DND-41 (cell line): ENCODE measurements at regions not wholly inside any gene's neighbourhood (a gene's known extent, or its start where the extent isn't known, plus 50 kb on each side); places are given as distances from the start of the nearest gene placed in this dataset.

Source experiments
- ATAC-seq: fragments of 200-7000 bp; cut with Tn5 transposase; 3 replicates; pipeline ENCODE4 v1.9.1; 2021; ENCODE audit warnings: low read depth; ENCODE audit not compliant: insufficient read depth
- DNase-seq: peaks from one replicate; pipeline ENCODE4 v3.0.0-alpha.2; 2020
- H2AFZ ChIP-seq: 2 replicates; pipeline ENCODE4 v1.6.0; 2012; ENCODE audit warnings: low read depth, low read length
- H3K27ac ChIP-seq: 2 replicates; pipeline ENCODE4 v1.5.1; 2012; ENCODE audit warnings: low read length, inconsistent platforms
- H3K27me3 ChIP-seq: fragments of 200-600 bp; sonication (generic); 2 replicates; pipeline ENCODE4 v1.6.0; 2012; ENCODE audit warnings: low read length, mild to moderate bottlenecking, inconsistent platforms; ENCODE audit not compliant: insufficient read depth, poor library complexity
- H3K36me3 ChIP-seq: 2 replicates; pipeline ENCODE4 v1.5.1; 2012; ENCODE audit warnings: low read length, inconsistent platforms; ENCODE audit not compliant: insufficient read depth
- H3K4me1 ChIP-seq: 2 replicates; pipeline ENCODE4 v1.5.1; 2012; ENCODE audit warnings: mild to moderate bottlenecking, low read length; ENCODE audit not compliant: insufficient read depth
- H3K4me2 ChIP-seq: 2 replicates; pipeline ENCODE4 v1.6.0; 2012; ENCODE audit warnings: mild to moderate bottlenecking, moderate library complexity, low read length, inconsistent platforms; ENCODE audit not compliant: insufficient read depth
- H3K4me3 ChIP-seq, 2 experiments: fragments of 200-600 bp in 1 of 2; shearing (Covaris generic) in 1 of 2; 2 replicates each; pipeline ENCODE4 v1.5.1; 2012 to 2016; ENCODE audit warnings: inconsistent platforms in 2 of 2, low read length in 2 of 2, mild to moderate bottlenecking in 2 of 2, low read depth in 1 of 2, moderate library complexity in 1 of 2
- H3K79me2 ChIP-seq: 2 replicates; pipeline ENCODE4 v1.6.0; 2012; ENCODE audit warnings: low read length, inconsistent platforms; ENCODE audit not compliant: insufficient read depth
- H3K9ac ChIP-seq: 2 replicates; pipeline ENCODE4 v1.6.0; 2012; ENCODE audit warnings: low read depth, mild to moderate bottlenecking, inconsistent platforms, low read length, moderate library complexity
- H3K9me3 ChIP-seq: 2 replicates; pipeline ENCODE4 v1.5.1; 2012; ENCODE audit warnings: low read length, moderate library complexity, mild to moderate bottlenecking, inconsistent platforms; ENCODE audit not compliant: insufficient read depth, severe bottlenecking
- H4K20me1 ChIP-seq: 2 replicates; pipeline ENCODE4 v1.6.0; 2012; ENCODE audit warnings: low read length; ENCODE audit not compliant: insufficient read depth
- EZH2 ChIP-seq: IDR thresholded peaks from 3 replicates; pipeline ENCODE4 v1.6.1; 2012; ENCODE audit warnings: borderline replicate concordance, low read depth, mild to moderate bottlenecking, moderate library complexity, low read length, inconsistent platforms; ENCODE audit not compliant: severe bottlenecking
- TF ChIP-seq, protein P1 (sequence below): IDR thresholded peaks from 2 replicates; pipeline ENCODE4 v1.5.1; 2012; ENCODE audit warnings: borderline replicate concordance, low read length, moderate library complexity, mild to moderate bottlenecking; ENCODE audit not compliant: poor library complexity, severe bottlenecking; ENCODE audit errors: extremely low read depth

DNA sequence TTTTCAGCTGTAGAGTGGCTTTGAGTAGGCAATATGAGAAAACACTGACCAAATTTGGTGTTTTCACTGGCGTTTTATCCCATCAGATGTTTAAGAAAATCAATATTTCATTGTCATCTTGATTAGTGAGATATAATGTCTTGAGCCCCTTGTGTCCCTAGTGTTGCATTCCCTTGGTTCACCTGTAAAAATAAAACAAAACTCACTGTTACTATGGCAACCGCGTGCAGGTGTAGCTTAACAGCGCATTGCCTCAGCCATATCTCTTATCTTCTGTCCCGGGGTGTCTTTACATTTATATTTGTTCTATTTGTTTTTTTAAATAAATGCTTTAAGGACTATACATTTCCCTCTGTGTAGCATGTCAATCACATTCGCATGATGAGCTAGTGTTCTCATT lies 551.6 kb downstream of the ZIC1 start:
- no peaks in the 10 kb centered on the region for H3K36me3 ChIP-seq
- TF ChIP-seq EZH2, result no peak
- TF ChIP-seq, protein P1, sequence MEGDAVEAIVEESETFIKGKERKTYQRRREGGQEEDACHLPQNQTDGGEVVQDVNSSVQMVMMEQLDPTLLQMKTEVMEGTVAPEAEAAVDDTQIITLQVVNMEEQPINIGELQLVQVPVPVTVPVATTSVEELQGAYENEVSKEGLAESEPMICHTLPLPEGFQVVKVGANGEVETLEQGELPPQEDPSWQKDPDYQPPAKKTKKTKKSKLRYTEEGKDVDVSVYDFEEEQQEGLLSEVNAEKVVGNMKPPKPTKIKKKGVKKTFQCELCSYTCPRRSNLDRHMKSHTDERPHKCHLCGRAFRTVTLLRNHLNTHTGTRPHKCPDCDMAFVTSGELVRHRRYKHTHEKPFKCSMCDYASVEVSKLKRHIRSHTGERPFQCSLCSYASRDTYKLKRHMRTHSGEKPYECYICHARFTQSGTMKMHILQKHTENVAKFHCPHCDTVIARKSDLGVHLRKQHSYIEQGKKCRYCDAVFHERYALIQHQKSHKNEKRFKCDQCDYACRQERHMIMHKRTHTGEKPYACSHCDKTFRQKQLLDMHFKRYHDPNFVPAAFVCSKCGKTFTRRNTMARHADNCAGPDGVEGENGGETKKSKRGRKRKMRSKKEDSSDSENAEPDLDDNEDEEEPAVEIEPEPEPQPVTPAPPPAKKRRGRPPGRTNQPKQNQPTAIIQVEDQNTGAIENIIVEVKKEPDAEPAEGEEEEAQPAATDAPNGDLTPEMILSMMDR, result no peak
- H3K4me1 ChIP-seq, result no peaks in the 10 kb centered on the region
- no peaks in the 10 kb centered on the region for H3K79me2 ChIP-seq
- no peak for ATAC-seq
- no peak overlapping the region for H3K27ac ChIP-seq
- no peak overlapping the region for H2AFZ ChIP-seq
- H4K20me1 ChIP-seq, result no peaks in the 10 kb centered on the region
- H3K27me3 ChIP-seq, result no peaks in the 10 kb centered on the region
- no peaks in the 10 kb centered on the region for H3K9me3 ChIP-seq
- H3K4me3 ChIP-seq, result no peak overlapping the region
- no peak overlapping the region for H3K4me2 ChIP-seq
- no peak overlapping the region for H3K9ac ChIP-seq
- no peak for DNase-seq

DNA sequence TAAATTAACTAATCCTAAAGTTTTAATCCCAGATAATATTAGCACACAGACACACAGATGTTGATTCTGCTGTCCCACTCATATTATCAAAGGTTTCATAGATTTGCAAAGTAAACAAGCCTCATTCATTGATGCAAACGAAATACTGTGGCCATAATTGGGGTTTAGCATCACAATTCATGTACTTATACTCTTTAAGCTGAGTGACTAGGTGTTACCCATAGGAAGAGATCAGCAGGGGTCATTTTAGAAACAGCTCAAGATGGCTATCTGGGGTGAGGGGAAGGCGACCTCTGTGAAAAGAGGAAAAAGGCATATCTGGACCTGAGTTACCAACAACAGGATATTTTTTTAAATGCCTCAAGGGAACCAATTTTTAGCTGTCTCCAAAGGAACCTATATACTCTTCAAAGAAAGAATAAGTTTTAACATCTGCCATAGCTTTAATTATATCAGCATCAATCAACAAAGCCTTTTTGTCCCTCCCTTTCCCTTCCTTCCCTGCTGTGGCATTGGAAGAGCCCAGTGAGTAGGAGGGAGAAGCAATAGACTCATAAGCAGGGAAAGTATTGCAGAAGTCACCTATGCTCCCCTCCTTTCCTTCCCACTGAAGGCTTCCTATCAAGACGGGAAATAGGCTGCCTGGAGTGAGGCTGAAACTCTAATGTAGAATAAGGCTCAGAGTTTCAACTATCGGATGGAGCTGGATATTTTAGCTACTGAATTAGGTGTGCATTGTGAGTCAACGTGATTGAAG lies 553.4 kb downstream of the ZIC1 start:
- no peaks in the 10 kb centered on the region for H4K20me1 ChIP-seq
- DNase-seq, result no peak
- no peaks in the 10 kb centered on the region for H3K27me3 ChIP-seq
- H2AFZ ChIP-seq, result no peak overlapping the region; the same call in 1 of the 2 replicates
- ATAC-seq, result no peak
- no peaks in the 10 kb centered on the region for H3K4me1 ChIP-seq
- H3K9ac ChIP-seq, result no peak overlapping the region
- H3K9me3 ChIP-seq, result no peaks in the 10 kb centered on the region
- H3K79me2 ChIP-seq, result no peaks in the 10 kb centered on the region
- H3K36me3 ChIP-seq, result no peaks in the 10 kb centered on the region
- TF ChIP-seq EZH2, result no peak
- TF ChIP-seq, protein P1, result no peak
- H3K4me3 ChIP-seq, result no peak overlapping the region
- no peak overlapping the region for H3K27ac ChIP-seq
- no peak overlapping the region for H3K4me2 ChIP-seq

GRCh38 chr3:147963711-147964110 lies 554.5 kb downstream of the ZIC1 start:
- Histone ChIP-seq H3K9ac (no peak overlapping the region), H3K9me3 (no peaks in the 10 kb centered on the region), H3K27me3 (no peaks in the 10 kb centered on the region), H2AFZ (no peak overlapping the region), H3K79me2 (no peaks in the 10 kb centered on the region), H3K4me1 (no peaks in the 10 kb centered on the region), H3K27ac (no peak overlapping the region), H3K4me2 (no peak overlapping the region), H3K4me3 (no peak overlapping the region), H4K20me1 (no peaks in the 10 kb centered on the region), H3K36me3 (no peaks in the 10 kb centered on the region)
- ATAC-seq (no peak), DNase-seq (no peak)
- TF ChIP-seq EZH2, result no peak
- TF ChIP-seq, protein P1, result no peak

- no peak overlapping the region for H3K27ac ChIP-seq
- no peaks in the 10 kb centered on the region for H3K27me3 ChIP-seq
- no peak for DNase-seq
- H3K79me2 ChIP-seq, result no peaks in the 10 kb centered on the region
- TF ChIP-seq, protein P1, result no peak
- TF ChIP-seq EZH2, result no peak
- H4K20me1 ChIP-seq, result no peaks in the 10 kb centered on the region
- no peak overlapping the region for H3K9ac ChIP-seq
- H2AFZ ChIP-seq, result no peak overlapping the region
- H3K36me3 ChIP-seq, result no peaks in the 10 kb centered on the region
- no peak overlapping the region for H3K4me3 ChIP-seq
- no peaks in the 10 kb centered on the region for H3K9me3 ChIP-seq
- no peak for ATAC-seq
- no peak overlapping the region for H3K4me2 ChIP-seq
- H3K4me1 ChIP-seq, result no peaks in the 10 kb centered on the region
These were observed 566.0 kb downstream of the ZIC1 start for GRCh38 chr3:147975165-147975564.
